Upper lobe of right lung (tissue), 1 donor: ENCODE measurements at regions not wholly inside any gene's neighbourhood (a gene's known extent, or its start where the extent isn't known, plus 50 kb on each side); places are given as distances from the start of the nearest gene placed in this dataset.

Experiments used
- ATAC-seq: fragments of 200-7000 bp; cut with Tn5 transposase; one replicate; pipeline ENCODE4 v1.9.1; 2020; ENCODE audit warnings: mild to moderate bottlenecking, moderate library complexity
- DNase-seq: peaks from one replicate; pipeline ENCODE4 v3.0.0-alpha.2; 2020
- H3K27ac ChIP-seq: fragments of 200-600 bp; one replicate; pipeline ENCODE4 v1.8.0; 2022
- H3K27me3 ChIP-seq: fragments of 200-600 bp; one replicate; pipeline ENCODE4 v1.8.0; 2022; ENCODE audit warnings: mild to moderate bottlenecking
- H3K36me3 ChIP-seq: fragments of 200-600 bp; one replicate; pipeline ENCODE4 v1.8.0; 2022
- H3K4me1 ChIP-seq: fragments of 200-600 bp; one replicate; pipeline ENCODE4 v1.8.0; 2022
- H3K4me3 ChIP-seq: fragments of 200-600 bp; one replicate; pipeline ENCODE4 v1.8.0; 2022; ENCODE audit warnings: mild to moderate bottlenecking
- H3K9me3 ChIP-seq: fragments of 200-600 bp; one replicate; pipeline ENCODE4 v1.8.0; 2022
- intact Hi-C: fragments of 100-400 bp; cut with DNase I; formaldehyde crosslinking; loops from one replicate; pipeline ENCODE4 v1.11.0; 2022
- TF ChIP-seq, protein P1 (sequence below): fragments of 200-600 bp; IDR thresholded peaks from one replicate; pipeline ENCODE4 v1.8.0; 2022; ENCODE audit warnings: antibody characterized with exemption
- donor health status: DM: no; HTN: yes; CAD: no; lungs with severe emphysema.

DNA sequence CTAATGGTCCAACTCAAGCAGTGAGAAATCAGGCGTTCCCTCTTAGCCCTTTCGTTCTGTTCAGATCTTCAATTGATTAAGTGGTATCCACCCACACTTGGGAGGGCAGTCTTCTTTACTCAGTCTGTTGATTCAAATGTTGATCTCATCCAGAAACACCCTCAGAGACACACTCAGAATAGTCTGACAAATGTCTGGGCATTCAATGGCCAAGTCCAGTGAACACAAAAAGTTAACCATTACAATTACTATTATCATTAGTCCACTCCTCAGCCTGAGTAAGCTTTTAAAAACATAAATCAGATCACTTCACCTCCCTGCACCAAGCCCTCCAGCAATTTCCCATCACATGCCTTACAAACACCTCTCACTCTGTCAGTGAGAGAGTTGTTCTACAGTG lies 423.2 kb downstream of the RFPL4B start:
- no peak overlapping the region for H3K4me3 ChIP-seq
- no peaks in the 10 kb centered on the region for H3K4me1 ChIP-seq
- no peaks in the 10 kb centered on the region for H3K9me3 ChIP-seq
- no peak overlapping the region for H3K27ac ChIP-seq
- no peaks in the 10 kb centered on the region for H3K27me3 ChIP-seq
- ATAC-seq (no peak), DNase-seq (no peak)
- TF ChIP-seq, protein P1, sequence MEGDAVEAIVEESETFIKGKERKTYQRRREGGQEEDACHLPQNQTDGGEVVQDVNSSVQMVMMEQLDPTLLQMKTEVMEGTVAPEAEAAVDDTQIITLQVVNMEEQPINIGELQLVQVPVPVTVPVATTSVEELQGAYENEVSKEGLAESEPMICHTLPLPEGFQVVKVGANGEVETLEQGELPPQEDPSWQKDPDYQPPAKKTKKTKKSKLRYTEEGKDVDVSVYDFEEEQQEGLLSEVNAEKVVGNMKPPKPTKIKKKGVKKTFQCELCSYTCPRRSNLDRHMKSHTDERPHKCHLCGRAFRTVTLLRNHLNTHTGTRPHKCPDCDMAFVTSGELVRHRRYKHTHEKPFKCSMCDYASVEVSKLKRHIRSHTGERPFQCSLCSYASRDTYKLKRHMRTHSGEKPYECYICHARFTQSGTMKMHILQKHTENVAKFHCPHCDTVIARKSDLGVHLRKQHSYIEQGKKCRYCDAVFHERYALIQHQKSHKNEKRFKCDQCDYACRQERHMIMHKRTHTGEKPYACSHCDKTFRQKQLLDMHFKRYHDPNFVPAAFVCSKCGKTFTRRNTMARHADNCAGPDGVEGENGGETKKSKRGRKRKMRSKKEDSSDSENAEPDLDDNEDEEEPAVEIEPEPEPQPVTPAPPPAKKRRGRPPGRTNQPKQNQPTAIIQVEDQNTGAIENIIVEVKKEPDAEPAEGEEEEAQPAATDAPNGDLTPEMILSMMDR, result no peak
- no peaks in the 10 kb centered on the region for H3K36me3 ChIP-seq
- intact Hi-C loops, result no loop called here

DNA sequence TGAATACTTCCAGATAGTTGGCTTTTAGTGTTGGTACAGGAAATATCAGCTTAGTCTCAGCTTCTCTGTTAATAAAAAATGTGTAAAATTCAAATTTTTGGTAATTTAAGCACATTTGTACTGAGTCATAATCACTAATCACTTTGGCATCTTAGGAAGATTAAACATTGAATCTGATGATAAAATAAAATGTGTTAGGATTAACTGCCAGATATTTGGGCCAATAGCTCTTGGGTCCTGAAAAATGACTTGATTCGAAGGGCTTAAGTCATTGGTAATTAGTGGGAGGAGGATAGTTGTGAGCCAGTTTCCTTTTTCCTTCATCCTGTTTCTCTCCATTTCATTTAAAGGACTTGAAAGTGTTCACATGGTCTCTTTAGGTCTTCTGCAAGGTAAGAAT lies 426.1 kb downstream of the RFPL4B start:
- intact Hi-C loops, result no loop called here
- H3K27me3 ChIP-seq, result no peaks in the 10 kb centered on the region
- no peak overlapping the region for H3K27ac ChIP-seq
- TF ChIP-seq, protein P1, result no peak
- no peak overlapping the region for H3K4me3 ChIP-seq
- no peaks in the 10 kb centered on the region for H3K36me3 ChIP-seq
- no peaks in the 10 kb centered on the region for H3K9me3 ChIP-seq
- H3K4me1 ChIP-seq, result no peaks in the 10 kb centered on the region
- no peak for ATAC-seq
- DNase-seq, result no peak

DNA sequence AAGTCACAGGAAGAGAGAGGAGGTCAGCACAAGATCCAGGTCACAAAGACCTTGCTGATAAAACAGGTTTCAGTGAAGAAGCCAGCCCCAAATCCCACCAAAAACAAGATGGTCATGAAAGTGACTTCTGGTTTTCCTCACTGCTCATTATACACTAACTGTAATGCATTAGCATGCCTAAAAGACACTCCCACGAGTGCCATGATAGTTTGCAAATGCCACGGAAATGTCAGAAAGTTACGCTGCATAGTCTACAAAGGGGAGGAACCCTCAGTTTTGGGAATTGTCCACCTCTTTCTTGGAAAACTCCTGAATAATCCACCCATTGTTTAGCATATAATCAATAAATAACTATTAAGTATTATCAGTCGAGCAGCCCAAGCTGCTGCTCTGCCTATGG lies 427.2 kb downstream of the RFPL4B start:
- Histone ChIP-seq H3K27me3 (no peaks in the 10 kb centered on the region), H3K4me1 (no peaks in the 10 kb centered on the region), H3K36me3 (no peaks in the 10 kb centered on the region), H3K27ac (no peak overlapping the region), H3K4me3 (no peak overlapping the region), H3K9me3 (no peaks in the 10 kb centered on the region)
- TF ChIP-seq, protein P1, result no peak
- DNase-seq, result no peak
- intact Hi-C loops, result no loop called here
- no peak for ATAC-seq

DNA sequence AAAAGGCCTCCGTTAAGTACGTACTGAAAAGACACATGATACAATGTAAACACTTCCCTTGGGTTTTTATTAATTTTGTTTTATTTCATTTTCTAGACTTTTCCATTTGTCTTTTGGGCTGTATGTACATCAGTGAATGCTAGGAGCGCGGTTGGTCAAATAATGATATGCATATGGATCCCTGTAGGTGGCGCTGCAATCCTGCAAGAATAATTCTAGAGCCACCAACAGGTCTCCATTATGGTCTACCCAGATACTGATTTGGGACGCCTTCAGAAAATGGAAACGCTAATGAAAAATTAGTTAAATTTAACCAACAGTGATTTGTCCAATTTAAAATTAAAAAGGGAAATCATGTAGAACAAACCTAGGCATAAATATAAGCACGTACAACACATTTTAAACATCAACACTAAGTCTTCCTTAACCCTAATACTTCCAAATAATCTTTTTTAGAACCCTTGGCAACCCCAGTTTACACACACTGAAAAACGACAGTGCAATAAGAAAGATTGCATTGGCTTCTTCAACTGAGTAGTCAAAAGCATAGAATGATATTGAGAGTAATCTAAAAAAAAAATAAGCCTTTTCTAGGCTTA lies 433.5 kb downstream of the RFPL4B start:
- TF ChIP-seq, protein P1, result peak; percentile 81
- DNase-seq, result no peak

DNA sequence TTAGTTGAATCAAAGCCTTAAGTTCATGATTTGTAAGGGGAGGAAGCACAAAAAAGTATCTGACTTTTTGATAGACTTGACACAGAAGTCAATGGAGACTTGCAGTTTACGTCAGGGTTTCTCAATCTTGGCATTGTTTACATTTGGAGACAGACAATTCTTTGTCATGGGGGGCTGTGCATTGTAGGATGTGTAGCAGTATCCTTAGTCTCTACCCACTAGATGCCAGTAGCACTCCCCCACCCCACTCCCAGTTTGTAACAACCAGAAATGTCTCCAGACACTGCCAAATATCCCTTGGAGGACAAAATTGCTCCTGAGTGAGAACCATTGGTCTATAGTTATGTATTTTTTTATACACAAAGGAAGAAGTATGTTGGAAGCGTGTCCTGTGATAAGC lies 434.1 kb downstream of the RFPL4B start:
- Histone ChIP-seq H3K4me1 (no peaks in the 10 kb centered on the region), H3K27me3 (no peaks in the 10 kb centered on the region), H3K27ac (no peak overlapping the region), H3K36me3 (no peaks in the 10 kb centered on the region), H3K4me3 (no peak overlapping the region), H3K9me3 (no peaks in the 10 kb centered on the region)
- intact Hi-C loops, result no loop called here
- TF ChIP-seq, protein P1, result no peak
- DNase-seq (no peak), ATAC-seq (no peak)

More for the DNA sequence above, 433.5 kb downstream of the RFPL4B start:
- Histone ChIP-seq H3K4me3 (no peak overlapping the region), H3K36me3 (no peaks in the 10 kb centered on the region), H3K27ac (no peak overlapping the region), H3K4me1 (no peaks in the 10 kb centered on the region), H3K9me3 (no peaks in the 10 kb centered on the region), H3K27me3 (no peaks in the 10 kb centered on the region)
- intact Hi-C loops, result no loop called here
- peak; percentile 94 for ATAC-seq

DNA sequence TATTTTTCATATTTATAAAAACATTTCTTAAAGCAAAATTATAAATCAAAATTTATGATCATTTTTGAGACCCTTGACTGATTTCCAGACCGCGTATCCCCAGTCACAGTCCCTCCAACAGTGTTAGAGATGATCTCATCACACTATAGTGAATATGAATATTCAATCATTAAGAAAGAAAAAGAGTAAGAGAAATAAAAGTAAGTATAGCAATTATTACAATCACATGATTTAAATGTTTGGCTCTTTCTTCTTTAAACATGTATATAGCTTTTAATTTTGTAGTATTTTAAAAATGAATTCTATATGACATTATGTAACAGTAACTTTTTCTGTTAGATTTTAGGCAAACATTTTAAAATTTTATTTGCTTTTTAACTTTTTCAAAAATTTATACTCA lies 438.3 kb downstream of the RFPL4B start:
- Histone ChIP-seq H3K27me3 (no peaks in the 10 kb centered on the region), H3K4me1 (no peaks in the 10 kb centered on the region), H3K9me3 (no peaks in the 10 kb centered on the region), H3K4me3 (no peak overlapping the region), H3K27ac (no peak overlapping the region), H3K36me3 (no peaks in the 10 kb centered on the region)
- ATAC-seq (no peak), DNase-seq (no peak)
- intact Hi-C loops, result no loop called here
- TF ChIP-seq, protein P1, result no peak
